NT2/D1 (cell line): ENCODE measurements at regions not wholly inside any gene's neighbourhood (a gene's known extent, or its start where the extent isn't known, plus 50 kb on each side); places are given as distances from the start of the nearest gene placed in this dataset.

ENCODE experiments used
- YY1 ChIP-seq: IDR thresholded peaks from 2 replicates; pipeline ENCODE4 v1.6.1; 2011; ENCODE audit not compliant: insufficient read length, insufficient read depth
- ZNF274 ChIP-seq: IDR thresholded peaks from 2 replicates; pipeline ENCODE4 v1.6.1; 2011; ENCODE audit warnings: mild to moderate bottlenecking, low read depth, low read length

GRCh38 chr11:95363708-95364107, 132.7 kb upstream of the SESN3 start:
- TF ChIP-seq YY1 (no peak), ZNF274 (no peak)
